GM18858 (cell line): ENCODE measurements at regions not wholly inside any gene's neighbourhood (a gene's known extent, or its start where the extent isn't known, plus 50 kb on each side); places are given as distances from the start of the nearest gene placed in this dataset.

Experiments
- ATAC-seq: cut with Tn5 transposase; IDR thresholded peaks from one replicate; pipeline ENCODE4 v1.9.1; 2021; ENCODE audit not compliant: unreplicated experiment

DNA sequence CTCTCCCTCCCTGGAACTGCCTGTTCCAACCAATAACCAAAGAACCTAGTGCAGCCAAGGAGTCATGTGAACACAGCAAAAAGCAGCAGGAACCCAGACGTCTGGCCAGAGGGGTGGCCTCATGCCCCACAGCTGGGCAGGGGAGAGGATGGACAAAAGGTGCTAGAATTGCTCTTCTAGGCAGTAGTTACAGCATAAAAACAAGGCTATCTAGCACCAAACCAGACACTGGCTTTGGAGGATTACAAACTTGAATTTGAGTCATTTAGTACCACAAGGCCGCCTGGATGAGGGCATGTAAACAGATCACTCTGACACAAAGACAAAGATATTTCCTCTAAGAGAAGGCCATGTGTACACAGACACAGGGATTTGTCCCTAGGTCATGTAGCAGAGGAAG, 423.3 kb upstream of the MAF start:
- no peak for ATAC-seq

DNA sequence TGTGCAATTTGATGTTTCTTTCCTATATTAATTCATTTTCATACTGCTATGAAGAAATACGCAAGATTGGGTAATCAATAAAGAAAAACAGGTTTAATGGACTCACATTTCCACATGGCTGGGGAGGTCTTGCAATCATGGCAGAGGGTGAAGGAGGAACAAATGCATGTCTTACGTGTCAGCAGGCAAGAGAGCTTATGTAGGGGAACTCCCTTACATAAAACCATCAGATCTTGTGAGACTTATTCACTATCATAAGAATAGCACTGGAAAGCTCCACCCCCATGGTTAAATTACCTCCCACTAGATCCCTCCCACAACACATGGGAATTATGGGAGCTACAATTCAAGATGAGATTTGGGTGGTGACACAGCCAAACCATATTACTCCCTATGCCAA, 418.9 kb upstream of the MAF start:
- no peak for ATAC-seq

- no peak for ATAC-seq
Measured at GRCh38 chr16:80018466-80018865, 417.9 kb upstream of the MAF start.

- ATAC-seq, result no peak
Measured at GRCh38 chr16:80016731-80017326, 416.3 kb upstream of the MAF start.

DNA sequence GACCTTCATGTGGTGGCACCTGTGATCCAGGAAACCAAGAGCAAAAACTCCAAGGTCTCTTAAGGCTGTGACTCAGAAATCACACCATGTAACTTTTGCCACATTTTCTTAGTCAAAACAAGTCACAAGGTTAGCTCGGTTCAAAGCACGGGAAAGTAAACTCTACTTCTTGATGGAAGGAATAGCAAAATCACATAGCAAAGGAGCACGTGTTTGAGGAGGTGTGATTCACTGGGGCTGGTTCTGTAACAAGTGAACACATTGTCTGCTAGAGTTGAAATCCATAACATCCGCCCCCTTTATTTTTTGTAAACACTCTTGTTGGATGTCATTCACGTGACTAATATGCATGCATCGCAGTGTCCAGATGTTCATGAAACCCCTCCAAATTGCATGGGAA, 415.0 kb upstream of the MAF start:
- no peak for ATAC-seq

DNA sequence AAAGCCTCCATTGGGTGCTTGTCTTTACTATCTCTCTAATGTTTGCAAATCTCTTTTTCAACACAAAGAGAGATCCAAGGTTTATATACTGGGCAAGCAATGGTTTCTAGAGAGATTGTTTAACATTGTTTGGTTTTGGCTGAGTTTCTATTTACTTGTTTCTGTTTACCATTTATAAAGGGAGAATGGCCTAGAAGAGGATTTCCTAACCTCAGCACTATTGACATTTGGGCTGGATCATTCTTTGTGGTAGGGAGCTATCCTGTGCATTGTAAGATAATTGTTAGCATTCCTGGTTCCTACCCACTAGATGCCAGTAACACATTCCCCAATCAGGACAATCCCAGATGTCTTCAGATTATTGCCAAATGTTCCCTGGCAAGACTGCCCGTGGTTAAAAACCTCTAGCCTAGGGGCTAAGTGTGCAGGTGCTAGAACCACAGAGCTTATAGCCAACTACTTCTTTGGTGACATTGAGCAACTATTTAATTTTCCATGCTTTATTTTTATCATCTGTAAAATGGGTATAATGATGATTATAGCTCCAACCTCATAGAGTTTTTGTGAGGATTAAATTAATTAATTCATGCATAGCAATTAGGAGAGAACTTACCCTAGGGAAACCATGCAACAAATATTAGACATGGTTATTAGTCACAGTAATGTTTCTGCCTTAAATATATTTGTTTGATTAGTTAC, 413.9 kb upstream of the MAF start:
- no peak for ATAC-seq

GRCh38 chr16:80012586-80012985, 412.0 kb upstream of the MAF start:
- ATAC-seq, result no peak

DNA sequence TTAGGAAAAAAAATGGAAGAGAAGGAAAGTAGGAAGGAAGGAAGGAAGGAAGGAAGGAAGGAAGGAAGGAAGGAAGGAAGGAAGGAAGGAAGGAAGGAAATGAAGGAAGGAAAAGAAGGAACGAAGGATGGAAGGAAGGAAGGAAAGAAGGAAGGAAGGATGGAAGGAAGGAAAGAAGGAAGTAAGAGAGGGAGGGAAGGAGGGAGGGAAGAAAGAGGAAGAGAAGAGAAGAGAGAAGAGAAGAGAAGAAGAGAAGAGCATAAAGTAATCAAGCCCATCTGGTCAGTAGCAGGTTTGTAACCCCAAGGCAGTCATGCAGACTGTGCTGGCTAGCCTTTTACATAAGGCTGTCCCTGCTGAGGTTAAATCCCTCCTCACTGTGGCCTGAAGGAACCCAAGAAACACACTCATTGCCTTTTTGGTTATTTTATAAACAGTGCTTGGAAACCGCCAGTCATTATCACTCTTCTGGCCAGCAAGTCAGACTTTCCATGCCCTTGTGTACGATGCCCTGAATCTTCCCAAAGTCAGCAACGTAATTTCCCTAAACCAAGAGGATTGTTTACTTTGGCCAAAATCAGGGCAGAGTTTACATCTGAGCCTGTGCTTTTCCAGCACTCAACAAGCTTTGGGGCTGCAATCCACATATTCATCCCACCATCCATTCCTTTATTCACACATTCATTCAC, 409.6 kb upstream of the MAF start:
- ATAC-seq, result no peak

- ATAC-seq, result no peak
Measured at GRCh38 chr16:80008857-80009256, 408.3 kb upstream of the MAF start.

GRCh38 chr16:80007231-80007630, 406.7 kb upstream of the MAF start:
- ATAC-seq, result no peak

GRCh38 chr16:80006241-80007215, 406.0 kb upstream of the MAF start:
- no peak for ATAC-seq

GRCh38 chr16:80004113-80004512, 403.6 kb upstream of the MAF start:
- ATAC-seq, result no peak

GRCh38 chr16:80002261-80002660, 401.7 kb upstream of the MAF start:
- no peak for ATAC-seq

DNA sequence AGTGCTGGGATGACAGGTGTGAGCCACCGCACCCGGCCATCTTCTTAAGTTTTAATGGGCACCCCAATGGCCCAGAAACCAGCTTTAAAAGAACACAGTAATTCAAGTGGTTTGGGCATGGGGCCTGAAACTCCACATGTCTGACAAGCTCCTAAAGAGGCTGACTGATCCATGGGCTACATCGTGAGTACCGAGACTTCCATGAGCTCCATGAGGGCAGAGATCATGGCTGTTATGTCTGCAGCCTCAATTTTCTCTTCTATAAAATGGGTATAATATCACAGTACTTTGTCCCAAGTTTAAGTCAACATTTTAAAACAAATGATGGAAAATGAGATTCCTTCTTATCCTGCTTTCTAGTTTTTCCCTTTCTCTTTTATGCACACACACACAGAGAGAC, 397.6 kb upstream of the MAF start:
- ATAC-seq, result no peak

GRCh38 chr16:79997257-79997656, 396.7 kb upstream of the MAF start:
- no peak for ATAC-seq

DNA sequence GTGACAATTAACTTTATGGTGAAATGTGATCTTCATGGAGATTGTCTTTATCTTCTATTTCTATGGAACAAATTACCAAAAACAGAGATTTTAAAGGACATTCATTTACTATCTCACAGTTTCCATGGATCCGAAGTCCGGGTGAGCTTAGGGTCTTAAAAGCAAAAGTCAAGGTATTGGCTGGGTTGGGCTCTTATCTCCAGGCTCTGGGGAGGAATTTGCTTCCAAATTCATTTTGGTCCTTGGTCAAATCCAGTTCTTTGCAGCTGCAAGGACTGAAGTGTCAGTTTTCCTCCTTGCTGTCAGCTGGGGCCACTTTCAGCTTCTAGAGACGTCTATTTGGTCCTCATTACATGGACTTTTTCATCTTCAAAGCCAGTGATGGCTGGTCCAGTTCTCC, 395.8 kb upstream of the MAF start:
- ATAC-seq, result no peak

GRCh38 chr16:79995315-79995714, 394.8 kb upstream of the MAF start:
- ATAC-seq, result no peak

DNA sequence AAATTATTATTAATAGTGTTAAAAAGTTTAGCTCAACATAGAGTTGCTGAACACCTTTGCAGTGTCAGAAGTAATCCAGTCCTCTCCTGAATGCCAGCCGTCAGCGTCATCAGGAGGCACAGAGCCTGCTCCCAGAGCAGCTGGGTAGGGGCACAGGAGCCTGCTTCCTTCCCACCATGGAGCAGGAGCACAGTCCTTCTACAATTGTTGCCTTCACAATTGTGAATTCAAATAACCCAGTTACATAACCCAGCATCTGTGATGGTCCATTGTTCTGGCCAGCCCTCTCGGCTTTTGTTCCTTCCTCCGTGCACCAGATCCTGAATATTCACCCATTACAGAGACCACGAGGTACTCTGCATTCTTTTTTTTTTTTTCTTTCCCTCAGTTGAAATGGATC, 393.9 kb upstream of the MAF start:
- no peak for ATAC-seq

DNA sequence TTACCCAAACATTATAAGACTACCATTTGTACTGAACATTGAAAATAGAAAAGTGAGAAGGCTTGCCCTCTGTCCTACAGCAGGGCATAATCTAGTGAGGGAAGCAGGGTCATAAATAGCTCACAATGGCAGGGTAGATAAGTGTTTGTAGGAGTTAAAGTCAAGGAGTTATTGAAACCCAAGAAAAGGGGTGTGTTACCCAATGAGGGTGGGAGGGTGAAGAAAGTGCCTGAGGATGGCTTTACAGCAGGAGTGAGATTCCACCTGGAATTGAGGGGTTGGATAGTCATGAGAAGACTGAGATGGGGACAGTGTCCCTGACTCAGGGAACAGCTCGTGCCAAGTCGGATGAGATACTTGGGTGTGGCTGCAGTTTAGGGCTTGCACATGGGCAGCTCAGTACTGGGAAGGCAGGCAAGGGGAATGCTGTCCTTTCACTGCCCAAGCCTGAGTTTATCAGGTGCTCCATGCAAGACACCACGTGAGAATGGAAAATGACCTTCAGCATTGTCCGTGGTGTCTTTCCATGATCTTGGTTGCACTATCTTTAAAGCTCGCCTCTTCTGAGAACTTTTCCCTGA, 393.2 kb upstream of the MAF start:
- no peak for ATAC-seq

- ATAC-seq, result no peak
Measured at GRCh38 chr16:79991969-79992368, 391.4 kb upstream of the MAF start.

- no peak for ATAC-seq
Measured at GRCh38 chr16:79988721-79989220, 388.2 kb upstream of the MAF start.
